ENCODE measurements at regions not wholly inside any gene's neighbourhood (a gene's known extent, or its start where the extent isn't known, plus 50 kb on each side); places are given as distances from the start of the nearest gene placed in this dataset.

DNA sequence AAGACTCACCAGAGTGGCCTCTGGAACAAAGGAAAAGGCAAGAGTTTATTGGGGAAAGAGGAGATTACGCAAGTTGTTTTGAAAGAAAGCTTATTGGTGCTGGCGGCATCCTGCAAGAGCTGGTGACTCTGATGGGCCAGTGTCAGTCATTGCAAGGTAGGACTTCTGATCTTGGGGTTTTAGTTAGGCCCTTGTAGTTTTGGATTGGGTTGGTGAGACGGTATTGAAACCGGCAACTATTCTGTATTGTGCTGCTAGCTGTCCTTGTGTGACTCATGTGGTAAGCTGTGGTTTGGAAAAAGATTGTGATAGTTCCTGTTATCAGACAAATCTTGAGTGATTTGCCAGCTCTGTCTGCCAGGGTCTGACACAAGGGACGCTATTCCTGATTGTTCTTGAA, 159.1 kb upstream of the PIEZO2 start:
- DNase-seq: no peak

DNA sequence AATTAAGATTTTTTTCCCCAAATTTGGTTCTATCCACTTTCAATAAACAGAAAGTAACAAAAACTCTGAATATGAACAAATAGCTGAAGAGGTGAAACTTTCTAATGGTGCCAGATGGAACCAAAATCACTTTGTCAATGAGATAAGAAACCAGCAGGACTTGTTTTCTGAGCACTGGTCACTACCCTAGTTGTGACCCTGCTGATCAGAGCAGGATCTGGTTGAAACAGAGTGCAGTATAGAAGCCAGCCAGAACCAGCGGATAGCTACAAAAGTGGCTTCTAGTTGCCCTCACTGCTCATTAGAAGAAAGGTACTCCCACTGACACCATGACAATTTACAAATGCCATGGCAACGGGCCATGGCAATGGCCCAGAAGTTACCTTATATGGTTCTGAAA, 158.3 kb upstream of the PIEZO2 start:
- DNase-seq: no peak

- DNase-seq: no peak
Measured at GRCh38 chr18:11305507-11305906, 156.1 kb upstream of the PIEZO2 start.

- no peak for DNase-seq
Measured at GRCh38 chr18:11304928-11305327, 155.6 kb upstream of the PIEZO2 start.

DNA sequence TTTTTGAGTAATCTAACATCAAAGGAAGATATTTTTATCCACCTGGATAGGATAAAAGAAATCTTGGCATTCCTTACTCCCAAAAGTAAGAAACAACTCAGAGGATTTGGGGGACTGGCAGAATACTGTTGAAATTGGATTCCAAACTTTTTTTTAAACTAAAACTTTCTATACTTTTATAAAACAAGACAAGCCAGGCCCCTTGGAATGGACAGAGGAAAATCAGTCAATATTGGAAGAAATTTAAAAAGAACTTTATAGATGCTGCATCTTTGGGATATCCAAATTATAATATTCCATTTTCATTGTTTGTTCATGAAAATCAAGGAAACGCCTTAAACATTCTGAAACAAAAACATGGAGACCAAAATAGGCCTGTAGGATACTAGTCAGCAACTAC, 147.6 kb upstream of the PIEZO2 start:
- no peak for DNase-seq

DNA sequence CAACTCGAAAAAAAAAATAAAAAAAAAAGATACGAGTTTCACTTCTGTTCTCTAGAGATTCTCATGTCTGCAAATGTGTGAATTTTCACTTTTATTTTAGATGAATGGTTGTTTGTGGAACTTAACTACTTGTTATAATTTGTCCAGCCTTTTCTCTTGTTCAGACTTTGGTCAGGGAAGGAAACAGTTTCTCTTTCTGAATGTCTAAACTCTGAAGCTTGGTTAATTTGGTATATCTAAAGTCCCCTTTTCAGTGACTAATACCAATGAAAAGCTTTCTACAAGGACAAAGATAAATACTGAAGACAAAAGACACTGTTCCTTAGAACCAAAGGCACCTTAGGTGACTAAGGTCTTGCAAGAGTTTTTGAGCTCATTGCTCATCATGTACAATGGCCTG, 144.4 kb upstream of the PIEZO2 start:
- no peak for DNase-seq

GRCh38 chr18:11290786-11291185, 141.4 kb upstream of the PIEZO2 start:
- no peak for DNase-seq

GRCh38 chr18:11289248-11289647, 139.9 kb upstream of the PIEZO2 start:
- DNase-seq: no peak

GRCh38 chr18:11288401-11288800, 139.0 kb upstream of the PIEZO2 start:
- no peak for DNase-seq

- no peak for DNase-seq
Measured at GRCh38 chr18:11286431-11286830, 137.1 kb upstream of the PIEZO2 start.

GRCh38 chr18:11284811-11285210, 135.4 kb upstream of the PIEZO2 start:
- no peak for DNase-seq

GRCh38 chr18:11284349-11284748, 135.0 kb upstream of the PIEZO2 start:
- DNase-seq: no peak

DNA sequence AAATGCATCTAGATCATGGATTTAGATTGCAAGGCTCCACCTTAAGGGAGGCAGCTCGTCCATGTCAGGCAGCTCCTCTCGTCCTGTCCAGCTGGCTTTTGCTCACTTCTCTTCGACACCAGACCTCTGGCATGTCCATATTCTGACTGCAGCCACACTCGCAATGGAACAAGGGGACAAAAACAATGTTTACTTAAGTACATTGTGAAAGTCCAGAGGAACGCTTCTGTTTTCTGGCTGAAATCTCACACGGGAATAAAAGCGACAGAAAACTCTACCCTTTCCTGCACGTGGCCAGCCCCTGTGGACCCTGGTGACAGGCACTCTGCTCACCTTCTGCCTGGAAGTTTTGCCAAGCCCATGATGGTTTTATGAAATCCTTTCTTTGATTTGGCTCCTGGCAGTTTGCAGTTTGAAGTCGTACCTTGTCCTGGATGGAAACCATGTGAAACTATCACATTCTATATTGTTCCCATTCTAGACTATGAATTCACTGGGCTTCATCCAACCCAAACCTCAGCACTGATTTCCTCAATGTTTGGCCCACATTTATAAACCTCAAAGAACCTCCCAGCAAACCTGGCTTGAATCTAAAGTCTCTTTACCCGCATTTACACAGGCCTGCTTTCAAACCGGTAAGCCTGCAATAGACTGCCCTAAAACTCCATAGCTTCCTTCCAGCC, 134.3 kb upstream of the PIEZO2 start:
- no peak for DNase-seq

- DNase-seq: no peak
Measured at GRCh38 chr18:11279461-11279860, 130.1 kb upstream of the PIEZO2 start.

GRCh38 chr18:11276678-11277077, 127.3 kb upstream of the PIEZO2 start:
- no peak for DNase-seq

DNA sequence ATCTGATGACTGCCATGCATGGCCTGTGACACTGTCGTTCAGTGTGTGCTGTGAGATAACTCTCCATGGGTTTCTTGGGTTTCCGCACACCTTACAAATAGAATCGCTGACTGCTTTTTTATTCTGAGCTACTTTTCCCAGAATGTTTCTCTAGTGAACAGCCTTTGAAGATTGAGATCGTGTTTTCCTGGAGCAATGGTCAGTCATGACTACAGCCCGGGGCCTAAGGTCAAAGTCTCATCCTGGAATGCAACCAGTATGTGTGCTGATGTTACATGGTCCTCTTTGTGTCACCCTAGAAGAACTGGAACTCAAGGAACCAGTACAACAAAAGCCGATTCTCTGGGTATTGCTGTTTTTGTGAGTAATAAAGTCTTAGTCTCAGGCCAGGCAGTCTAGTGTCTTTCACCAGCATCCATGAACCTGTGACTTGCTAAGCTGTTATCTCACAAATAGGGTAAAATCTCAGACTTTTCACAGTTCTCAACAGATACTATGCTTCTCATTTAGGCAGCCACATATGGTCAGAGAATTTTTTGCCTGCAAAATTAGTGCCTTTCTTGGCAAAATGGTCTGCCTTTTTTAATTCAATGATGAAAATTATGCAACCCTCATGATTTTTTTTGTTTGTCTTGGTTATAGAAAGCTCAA, 124.9 kb upstream of the PIEZO2 start:
- DNase-seq: no peak

DNA sequence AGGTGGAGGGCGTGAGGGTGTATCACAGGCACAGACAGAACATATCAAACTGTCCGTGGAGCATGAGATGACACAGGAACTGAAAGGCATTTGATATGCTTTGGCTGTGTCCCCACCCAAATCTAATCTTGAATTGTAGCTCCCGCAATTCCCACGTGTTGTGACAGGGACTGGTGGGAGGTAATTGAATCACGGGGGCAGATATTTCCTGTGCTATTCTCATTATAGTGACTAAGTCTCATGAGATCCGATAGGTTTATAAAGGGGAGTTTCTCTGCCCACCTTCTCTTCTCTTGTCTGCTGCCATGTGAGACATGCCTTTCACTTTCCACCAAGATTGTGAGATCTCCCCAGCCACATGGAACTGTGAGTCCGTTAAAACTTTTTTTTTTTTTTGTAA, 123.1 kb upstream of the PIEZO2 start:
- no peak for DNase-seq

- DNase-seq: no peak
Measured at GRCh38 chr18:11271954-11272353, 122.6 kb upstream of the PIEZO2 start.

DNA sequence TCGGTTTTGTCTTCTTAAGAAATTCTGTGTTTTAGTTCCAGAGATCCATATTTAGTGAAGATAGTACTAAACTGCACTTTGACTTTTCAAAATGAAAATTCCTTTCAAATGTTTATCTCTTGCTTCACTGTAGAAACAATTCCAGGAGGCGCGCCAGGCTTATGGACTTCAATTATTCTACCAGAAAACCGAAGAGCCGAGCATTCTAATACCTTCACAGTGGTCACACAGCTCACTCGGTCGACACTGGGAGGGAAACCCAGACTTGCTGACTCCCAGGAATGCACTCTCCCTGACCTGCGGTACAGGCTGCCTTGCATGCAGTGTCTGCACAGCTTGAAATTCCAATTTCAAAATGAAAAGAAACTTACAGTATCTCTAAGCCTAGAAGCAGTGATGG, 119.9 kb upstream of the PIEZO2 start:
- no peak for DNase-seq

DNA sequence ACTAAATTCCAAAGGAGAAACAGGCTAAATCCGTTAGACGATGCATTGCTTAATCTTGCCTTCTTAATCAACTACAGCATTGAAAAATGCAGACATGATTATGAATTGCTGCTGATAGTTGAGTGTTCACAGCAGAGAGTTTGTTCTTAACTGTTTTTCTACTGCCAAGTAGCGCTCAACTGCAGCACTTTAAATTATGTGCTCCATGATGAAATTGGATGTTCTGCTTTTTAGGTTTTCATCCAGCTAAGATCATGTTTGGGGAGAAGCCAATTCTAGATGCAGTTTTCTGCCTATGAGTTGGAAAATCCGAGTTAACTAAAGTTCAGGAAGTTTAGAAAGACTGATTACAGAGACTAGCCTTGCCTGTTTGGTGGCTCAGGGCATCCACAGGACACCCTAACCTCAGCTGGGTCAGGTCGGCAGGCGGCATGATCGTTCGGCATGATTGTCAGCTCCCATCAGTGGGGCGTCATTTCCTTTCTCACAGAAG, 119.4 kb upstream of the PIEZO2 start:
- DNase-seq: no peak

DNA sequence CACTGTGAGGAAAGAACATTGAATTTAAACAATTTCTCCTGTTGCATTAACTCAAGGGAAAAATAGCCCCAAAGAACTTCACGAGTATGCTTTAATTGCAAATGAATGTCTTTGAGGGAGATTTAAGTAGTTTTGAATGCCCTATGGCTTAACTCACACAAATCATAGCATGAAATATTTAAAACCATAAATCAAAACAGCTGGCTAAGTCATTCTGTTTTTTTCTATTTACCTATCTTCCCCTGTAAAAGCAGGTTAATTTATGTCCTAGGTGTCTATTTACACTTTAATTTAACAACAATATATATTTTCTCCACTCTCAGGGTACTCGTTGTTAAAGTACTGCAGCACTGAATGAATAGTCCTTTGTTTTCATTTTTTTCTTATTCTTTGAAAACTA, 118.8 kb upstream of the PIEZO2 start:
- no peak for DNase-seq

- no peak for DNase-seq
Measured at GRCh38 chr18:11266781-11267480, 117.6 kb upstream of the PIEZO2 start.

- no peak for DNase-seq
Measured at GRCh38 chr18:11261486-11261885, 112.1 kb upstream of the PIEZO2 start.

GRCh38 chr18:11260961-11261461, 111.6 kb upstream of the PIEZO2 start:
- DNase-seq: no peak
